AG04449 (cell line): ENCODE measurements at regions not wholly inside any gene's neighbourhood (a gene's known extent, or its start where the extent isn't known, plus 50 kb on each side); places are given as distances from the start of the nearest gene placed in this dataset.

Experiments used
- CTCF ChIA-PET: fragments of 350-600 bp; formaldehyde crosslinking; extraction: SDS; loops from one replicate; lab custom pipeline; 2021; ENCODE audit warnings: antibody characterized with exemption; lab: Yijun Ruan, JAX
- POLR2A ChIA-PET: fragments of 400-600, 350-600 bp; formaldehyde crosslinking; extraction: SDS; loops from one replicate; lab custom pipeline; 2020; ENCODE audit warnings: antibody characterized with exemption, inconsistent platforms; lab: Yijun Ruan, JAX
- DNase-seq: peaks from one replicate; pipeline ENCODE4 v3.0.0-alpha.2; 2010; ENCODE audit warnings: low read depth, low spot score
- H3K4me3 ChIP-seq: 2 replicates; pipeline ENCODE4 v1.5.1; 2011; ENCODE audit warnings: low read depth, mild to moderate bottlenecking, control low read depth, low read length
- TF ChIP-seq, protein P1 (sequence below): IDR thresholded peaks from one replicate; pipeline ENCODE4 v1.5.1; 2011; ENCODE audit warnings: mild to moderate bottlenecking, moderate library complexity, low read length, control low read depth, inconsistent platforms; ENCODE audit not compliant: insufficient read depth; ENCODE audit errors: missing control alignments

- H3K4me3 ChIP-seq: no peak overlapping the region
- no peak for DNase-seq
- ChIA-PET POLR2A (no interaction called here), CTCF (no interaction called here)
- TF ChIP-seq, protein P1, sequence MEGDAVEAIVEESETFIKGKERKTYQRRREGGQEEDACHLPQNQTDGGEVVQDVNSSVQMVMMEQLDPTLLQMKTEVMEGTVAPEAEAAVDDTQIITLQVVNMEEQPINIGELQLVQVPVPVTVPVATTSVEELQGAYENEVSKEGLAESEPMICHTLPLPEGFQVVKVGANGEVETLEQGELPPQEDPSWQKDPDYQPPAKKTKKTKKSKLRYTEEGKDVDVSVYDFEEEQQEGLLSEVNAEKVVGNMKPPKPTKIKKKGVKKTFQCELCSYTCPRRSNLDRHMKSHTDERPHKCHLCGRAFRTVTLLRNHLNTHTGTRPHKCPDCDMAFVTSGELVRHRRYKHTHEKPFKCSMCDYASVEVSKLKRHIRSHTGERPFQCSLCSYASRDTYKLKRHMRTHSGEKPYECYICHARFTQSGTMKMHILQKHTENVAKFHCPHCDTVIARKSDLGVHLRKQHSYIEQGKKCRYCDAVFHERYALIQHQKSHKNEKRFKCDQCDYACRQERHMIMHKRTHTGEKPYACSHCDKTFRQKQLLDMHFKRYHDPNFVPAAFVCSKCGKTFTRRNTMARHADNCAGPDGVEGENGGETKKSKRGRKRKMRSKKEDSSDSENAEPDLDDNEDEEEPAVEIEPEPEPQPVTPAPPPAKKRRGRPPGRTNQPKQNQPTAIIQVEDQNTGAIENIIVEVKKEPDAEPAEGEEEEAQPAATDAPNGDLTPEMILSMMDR: no peak
These were observed 99.2 kb upstream of the PITX1 start for GRCh38 chr5:135133181-135133580.

DNA sequence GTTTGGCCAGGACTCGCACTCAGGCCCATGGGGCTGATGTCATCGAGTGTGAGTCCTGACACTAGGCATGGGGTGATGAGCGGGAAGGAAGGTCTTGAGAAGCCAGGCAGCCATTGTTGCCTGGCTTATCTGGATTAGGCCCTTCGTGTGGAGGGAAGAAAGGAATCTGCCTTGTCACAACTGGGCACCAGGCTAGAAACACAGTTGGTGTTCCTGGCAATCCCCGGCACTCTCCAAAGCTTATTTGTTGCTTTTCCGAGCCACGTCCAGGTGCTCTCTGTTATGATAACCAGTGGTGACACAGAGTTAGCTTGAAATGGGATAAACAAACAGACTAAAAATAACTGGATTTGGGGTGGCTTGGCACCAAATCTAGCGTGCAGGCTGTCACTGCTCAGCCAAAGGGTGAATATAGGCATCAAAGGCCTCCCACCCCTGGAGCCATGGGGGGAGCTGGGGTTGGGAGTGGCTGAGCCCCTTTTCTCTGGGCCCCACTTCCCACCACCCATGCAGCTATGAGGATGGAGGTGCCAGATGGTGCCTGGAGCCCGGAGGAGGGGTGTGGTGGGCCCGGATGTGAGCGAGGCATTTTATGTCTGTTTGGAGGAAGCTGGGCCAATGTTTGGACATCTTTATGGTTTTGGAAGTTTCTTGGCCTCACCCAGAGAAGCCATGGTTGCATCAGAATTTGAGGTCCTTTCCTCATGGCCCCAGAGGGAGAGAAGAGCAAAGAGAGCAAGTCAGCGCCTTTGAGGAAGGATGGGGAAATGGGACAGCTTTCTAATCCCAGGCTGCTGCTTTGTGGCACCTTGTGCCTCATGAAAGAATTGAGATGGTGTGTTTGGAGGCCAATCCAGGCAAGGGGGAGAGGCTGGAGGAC is 98.0 kb upstream of the PITX1 start:
- no peak for DNase-seq
- ChIA-PET CTCF (interaction anchor here (1.3 kb wide), 1 partner anchor 326 kb away, joined by 3 read pairs; no protein-coding TSS in a partner anchor), POLR2A (no interaction called here)
- no peak overlapping the region for H3K4me3 ChIP-seq
- TF ChIP-seq, protein P1: no peak

GRCh38 chr5:135130261-135131215 is 96.5 kb upstream of the PITX1 start:
- DNase-seq: no peak
- TF ChIP-seq, protein P1: no peak
- POLR2A ChIA-PET: no interaction called here
- H3K4me3 ChIP-seq: no peak overlapping the region
- CTCF ChIA-PET: no interaction called here

GRCh38 chr5:135129307-135129706 is 95.3 kb upstream of the PITX1 start:
- TF ChIP-seq, protein P1: no peak
- CTCF ChIA-PET: no interaction called here
- POLR2A ChIA-PET: no interaction called here
- DNase-seq: no peak
- H3K4me3 ChIP-seq: no peak overlapping the region

- ChIA-PET POLR2A (interaction anchor here (1.0 kb wide), 1 partner anchor 13 kb away, joined by 4 read pairs; no protein-coding TSS in a partner anchor), CTCF (interaction anchor here (1.2 kb wide), 1 partner anchor 204 kb away, joined by 3 read pairs; no protein-coding TSS in a partner anchor)
- H3K4me3 ChIP-seq: no peak overlapping the region
- no peak for DNase-seq
- TF ChIP-seq, protein P1: no peak
These were observed 94.3 kb upstream of the PITX1 start for GRCh38 chr5:135128361-135128760.
